HG02763 (cell line): ENCODE measurements at regions not wholly inside any gene's neighbourhood (a gene's known extent, or its start where the extent isn't known, plus 50 kb on each side); places are given as distances from the start of the nearest gene placed in this dataset.
"Not testable (repeated sequence)": the region's sequence is repeated elsewhere in the genome, so short reads cannot be mapped to it uniquely, and the experiment has no call there.

Source experiments
- ATAC-seq: cut with Tn5 transposase; IDR thresholded peaks from one replicate; pipeline ENCODE4 v1.9.1; 2021; ENCODE audit warnings: mild to moderate bottlenecking, moderate library complexity; ENCODE audit not compliant: unreplicated experiment

DNA sequence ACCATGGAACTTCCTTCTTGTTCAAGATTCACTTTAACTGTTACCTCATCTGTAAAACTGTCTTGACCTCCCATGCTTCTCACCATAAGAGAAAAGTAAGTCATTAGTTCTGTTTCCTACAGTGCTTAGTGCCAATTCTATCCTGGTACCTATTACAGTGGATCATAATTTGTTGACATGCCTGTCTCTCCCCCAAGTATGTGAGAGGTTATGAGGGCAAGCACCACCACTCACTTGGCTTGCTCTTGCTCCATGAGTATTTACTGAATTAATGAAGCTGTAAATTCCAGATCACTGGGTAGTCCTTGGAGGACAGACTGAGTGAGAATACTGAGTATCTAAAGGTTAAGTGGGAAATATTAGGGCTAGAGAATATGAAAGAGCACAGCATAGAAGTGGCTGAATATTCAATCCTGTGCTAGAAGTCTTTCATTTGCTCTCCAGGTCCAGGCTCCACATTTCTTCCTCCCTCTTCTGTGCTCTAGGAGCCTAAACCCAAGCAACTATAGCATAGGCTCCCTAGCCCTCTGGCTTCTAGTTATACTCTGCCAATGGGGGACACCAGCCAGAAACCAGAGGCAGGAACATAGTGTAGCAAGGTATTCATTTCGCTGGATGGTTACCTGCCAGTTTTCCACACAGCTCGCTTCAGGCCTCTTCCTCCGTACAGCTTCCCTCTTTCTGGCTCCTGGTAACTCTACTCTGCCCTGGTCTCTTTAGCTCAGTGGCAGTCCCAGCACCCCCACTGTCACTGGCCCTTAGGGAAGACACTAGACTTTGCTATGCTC, 118.2 kb upstream of the SLC5A12 start:
- ATAC-seq = no peak

DNA sequence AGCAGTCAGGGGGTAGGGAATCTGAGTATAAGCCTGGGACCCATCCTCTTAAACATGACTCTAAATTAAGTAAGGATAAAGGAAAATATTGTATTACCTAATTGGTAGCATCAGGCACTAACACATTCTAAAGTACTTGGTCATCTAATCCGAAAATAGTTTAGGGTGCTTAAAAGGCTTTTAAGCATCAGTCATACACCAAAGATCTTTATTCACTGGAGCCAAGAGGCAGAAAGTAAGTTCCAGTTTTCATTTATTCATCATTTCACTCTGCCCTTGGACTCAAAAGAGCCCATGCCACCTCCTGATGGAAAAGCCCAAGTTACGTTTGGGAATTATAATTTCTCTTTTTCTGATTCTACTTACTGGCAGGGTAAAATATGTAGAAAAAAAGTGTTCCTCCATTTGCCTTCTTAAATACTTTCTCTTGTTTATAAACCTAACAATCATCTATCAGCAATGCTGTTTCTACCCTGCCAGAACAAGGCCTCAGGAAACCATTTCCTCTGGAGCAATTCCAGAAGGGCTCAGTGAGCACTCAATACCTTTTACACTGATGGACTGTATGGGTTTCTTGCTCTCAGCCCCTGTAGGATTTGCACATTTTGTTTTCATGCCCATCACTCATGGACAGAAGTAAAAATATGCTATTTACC, 120.1 kb upstream of the SLC5A12 start:
- no peak for ATAC-seq

DNA sequence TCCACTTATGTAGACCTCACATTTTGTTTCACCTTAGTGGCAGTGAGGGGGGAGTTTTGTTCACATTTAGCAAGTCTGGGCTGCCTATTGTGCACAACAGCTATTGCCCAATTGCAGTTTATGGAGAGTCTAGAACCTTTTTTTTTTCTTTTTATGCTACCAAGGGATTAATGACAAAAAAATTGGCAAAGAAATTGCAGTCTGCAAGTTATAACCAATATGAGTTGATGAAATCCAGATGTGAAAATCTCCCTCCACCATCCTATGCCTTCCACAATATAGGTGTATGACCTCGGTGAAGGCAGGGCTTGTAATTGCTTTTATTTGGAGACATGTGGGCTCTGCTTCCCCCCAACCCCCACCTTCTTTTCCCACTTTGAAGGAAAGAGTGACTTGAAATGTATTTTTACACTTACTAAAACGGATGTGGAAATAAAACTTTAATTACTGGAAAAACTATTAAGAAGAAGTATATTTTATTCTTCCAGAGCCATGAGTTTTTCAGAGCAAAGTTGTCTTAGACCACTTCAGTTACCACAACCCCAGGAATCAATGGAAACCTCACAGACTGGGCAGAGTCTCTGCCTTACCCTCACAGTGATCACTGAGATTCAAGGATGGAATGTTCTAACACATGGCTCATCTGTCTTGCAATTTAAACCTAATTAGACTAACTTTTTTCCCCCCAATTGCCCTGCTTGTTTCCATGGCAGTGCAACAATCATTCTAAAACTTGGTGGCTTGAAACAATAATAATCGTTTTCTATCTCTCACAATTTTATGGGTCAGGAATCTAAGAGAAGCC, 120.8 kb upstream of the SLC5A12 start:
- ATAC-seq = no peak

DNA sequence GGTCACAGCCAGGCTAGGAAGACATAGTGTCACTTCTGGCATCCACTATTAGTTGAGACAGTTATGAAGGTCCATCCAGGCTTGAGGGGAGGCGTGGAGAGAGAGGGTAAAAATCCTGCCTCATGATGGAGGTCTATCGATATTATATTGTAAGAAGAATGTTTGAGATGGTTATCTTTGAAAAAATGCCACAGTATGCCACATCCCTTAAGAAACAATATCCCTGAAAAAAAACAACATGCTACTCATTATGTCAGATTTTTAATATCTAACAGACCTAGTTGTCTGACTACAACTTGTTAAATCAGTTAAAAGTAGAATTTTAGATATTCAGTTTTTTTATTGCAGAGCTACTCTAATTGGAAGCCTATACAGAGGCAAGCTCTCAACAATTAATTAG, 121.7 kb upstream of the SLC5A12 start:
- ATAC-seq = no peak

DNA sequence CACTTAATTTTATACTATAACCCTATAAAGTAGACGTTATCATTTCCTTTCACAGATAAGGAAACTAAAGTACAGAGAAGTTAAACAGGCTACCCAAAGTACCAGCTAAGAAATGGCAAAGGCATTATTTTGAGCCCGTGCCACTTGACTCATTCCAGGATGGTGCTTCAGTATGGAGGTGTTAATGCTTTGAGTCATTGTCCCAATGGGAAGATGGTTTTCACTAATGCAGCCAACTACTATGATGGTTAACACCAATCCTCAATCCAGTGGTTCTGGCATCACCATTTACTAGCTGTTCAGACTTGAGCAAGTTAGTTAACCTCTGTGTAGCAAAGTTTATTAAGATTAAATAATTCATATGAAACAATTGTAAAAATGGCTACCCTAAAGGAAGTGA, 123.1 kb upstream of the SLC5A12 start:
- no peak for ATAC-seq

DNA sequence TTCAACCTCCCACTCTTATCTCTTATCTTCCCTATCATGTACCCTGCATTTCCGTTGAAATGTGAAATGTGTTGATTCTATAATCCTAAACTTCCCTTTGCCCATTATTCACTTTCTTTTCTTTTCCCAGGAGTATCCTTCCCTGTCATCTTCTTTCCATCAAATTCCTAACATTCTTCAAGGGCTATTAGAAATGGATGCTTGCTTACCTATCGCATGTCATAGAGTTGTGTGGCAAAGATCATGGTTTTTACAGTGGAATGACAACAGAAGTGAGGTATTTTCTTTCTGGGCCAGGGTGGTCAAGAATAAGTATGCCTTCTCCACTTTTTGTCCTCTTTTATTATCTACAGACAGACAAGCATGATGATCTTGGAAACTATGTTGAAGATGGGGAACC, 124.4 kb upstream of the SLC5A12 start:
- ATAC-seq = no peak

DNA sequence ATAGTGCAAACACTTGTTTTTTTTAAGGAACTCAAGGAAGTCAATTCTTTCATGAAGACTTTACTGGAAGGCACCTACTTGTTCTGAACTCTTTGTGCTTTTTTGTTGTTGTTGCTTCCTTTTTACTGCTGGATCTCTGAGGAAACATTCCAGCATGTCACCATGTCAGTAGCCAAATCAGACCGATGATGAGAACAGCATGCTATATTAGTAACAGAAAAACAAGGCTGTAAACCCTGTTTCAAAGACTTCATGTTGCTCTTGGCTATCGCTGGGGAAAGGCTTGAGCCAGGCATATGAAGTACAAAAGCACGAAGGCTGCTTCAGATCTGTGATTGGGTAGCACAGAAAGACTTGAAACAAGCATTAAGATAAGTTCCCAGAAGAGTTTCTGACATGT, 125.6 kb upstream of the SLC5A12 start:
- no peak for ATAC-seq

DNA sequence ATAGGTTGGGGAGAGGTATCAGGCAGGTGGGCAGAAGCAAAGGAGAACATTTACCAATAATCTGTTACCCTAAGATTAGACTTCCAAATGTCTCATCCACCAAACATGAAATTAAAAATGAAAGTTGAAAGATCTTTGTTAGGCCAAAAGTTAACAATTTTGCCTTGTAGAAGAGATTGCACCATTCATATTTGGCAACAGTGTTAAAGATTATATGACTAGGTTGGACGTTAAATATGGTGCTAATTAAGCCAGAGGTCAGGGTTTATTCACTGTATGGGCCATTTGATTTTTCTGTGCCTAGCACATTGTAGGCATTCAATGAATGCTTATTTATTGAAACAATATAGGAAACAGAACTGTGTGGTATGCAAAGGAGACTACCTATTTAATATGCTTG, 126.1 kb upstream of the SLC5A12 start:
- no peak for ATAC-seq

DNA sequence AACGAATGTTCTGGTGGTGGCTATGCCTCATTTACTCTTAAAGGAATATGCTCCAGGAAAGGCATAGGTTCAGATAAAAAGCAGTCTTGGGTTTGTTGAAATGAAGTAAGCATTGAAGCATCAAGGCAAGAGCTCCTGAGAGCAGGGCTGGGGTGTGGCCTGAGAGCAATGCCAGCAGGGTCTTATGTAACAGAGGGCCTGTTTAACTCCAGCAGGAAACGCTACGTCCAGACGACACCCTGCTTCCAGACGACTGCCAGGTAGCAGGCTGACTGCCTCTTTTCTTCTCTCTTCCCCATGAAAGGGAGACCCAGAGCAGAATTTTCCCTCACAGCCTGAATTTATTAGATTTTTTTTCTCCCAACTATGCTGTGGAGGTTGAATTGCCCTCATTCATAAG, 127.2 kb upstream of the SLC5A12 start:
- no peak for ATAC-seq

DNA sequence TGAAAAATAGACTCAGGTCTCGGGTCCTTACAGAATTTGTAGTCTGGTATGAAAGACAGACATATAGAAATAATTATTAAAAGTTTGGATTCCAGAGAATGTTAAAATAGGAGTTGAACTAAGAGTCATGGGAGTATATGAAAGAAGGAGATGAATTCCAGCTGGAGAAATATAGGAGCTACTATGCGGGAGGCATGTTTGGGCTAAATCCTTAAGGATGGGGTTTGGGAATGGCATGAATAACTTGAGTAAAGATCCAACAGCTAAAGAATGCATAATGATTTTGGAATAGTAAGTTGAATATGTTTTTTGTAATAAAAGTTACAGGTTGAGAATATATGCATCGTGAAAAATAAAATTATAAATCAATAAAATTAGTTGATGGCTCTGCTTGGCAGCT, 129.4 kb upstream of the SLC5A12 start:
- no peak for ATAC-seq

DNA sequence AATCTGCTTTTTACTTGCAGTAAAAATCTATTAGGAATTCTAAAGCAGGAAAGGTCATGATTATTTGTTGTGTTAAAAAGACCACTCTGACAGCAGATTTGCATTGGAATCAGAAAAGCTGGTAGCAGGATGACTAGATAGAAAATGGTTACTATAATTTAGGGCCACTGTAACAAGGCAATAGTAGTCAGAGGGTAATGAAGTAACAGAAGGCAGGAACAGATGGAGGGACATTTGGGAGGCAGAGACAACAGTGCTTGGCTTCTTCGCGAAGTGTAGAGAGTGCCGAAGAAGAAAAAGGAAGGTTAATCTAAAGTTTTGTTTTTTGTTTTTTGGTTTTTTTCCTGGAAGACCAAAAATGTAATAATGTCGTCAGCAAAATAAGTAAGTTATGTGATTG, 129.8 kb upstream of the SLC5A12 start:
- no peak for ATAC-seq

DNA sequence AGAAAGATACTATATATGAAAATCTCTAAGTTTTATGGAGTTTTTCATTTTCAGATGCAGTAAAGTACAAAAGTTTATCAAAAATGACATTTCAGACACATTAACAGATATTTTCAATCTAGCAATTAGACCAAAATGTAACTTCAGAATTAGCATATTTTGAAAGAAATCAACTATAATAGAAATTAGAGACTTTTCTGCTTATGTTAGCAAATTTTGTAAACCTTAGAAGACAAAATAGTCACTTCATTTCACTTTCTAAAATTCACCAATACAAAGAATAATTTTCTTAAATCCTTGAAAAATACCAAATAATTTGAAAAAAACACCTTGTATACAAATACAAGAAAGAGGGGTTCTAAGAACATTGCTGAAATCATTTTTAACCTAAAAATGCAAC, 135.8 kb upstream of the FIBIN start:
- no peak for ATAC-seq

DNA sequence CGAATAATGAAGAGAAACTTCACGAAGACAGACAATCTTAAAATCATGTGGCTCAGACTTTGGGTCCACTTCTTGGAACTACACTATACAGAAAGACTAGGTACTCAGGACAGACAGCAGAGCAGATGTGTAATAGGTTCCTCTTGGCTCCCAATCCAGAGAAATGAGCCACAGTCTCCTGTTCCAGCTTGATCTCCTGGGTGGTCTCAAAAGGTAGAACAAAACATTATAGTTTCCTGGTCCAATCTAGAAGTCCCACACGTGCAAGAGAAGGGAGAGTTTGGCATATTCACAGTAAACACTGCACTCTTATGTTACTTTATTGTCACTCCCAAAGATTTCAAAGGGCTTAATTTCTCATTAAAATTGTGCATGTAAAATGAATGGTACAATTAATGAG, 134.5 kb upstream of the FIBIN start:
- ATAC-seq = no peak

DNA sequence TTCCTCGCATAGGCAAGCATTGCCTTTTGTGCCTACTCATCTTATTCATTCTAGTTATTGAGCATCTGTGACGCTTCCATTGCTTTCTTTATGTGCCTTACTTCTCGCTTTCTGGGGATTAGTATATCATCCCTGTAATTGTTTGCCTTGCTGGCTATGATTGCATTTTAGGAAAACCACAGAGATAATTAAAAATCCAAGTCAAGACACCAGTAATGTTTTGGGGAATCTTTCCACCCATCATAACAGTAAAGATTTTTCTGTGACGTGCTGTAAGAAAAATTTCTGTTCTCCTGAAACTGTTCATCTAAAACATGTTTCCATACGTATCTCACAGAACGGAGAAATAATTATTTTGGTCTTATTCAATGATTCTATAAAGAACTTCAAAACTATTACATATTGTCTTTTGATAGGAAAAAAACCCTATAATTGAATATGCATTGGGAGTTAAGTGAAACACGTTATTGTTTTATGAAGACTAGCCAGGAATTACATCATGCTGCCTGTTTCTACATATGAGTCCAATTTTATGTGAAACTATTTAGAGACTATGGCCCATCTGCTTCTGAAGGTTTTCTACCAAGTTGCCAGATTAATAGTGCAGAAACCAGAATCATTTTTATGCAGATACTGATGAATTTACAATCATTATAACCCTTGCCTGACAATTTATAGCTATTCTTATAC, 133.7 kb upstream of the FIBIN start:
- no peak for ATAC-seq

DNA sequence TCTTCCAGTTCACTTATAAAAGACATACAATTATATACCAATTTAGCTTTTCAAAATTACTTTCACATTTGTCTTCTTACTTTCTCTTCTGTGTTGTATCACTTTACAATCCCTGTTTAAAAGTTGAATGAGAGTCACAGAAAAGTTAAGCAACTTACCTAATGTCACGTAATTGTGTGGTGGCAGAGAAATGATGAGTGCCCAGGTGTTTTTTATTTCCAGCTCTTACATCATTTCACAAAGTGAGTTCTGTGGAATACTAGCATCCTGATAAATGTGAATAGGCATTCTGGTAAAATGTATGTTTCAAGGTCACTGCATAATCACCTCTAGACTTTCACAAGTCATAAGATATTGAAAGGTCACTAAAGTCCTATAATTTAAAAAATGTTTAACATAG, 133.0 kb upstream of the FIBIN start:
- no peak for ATAC-seq

DNA sequence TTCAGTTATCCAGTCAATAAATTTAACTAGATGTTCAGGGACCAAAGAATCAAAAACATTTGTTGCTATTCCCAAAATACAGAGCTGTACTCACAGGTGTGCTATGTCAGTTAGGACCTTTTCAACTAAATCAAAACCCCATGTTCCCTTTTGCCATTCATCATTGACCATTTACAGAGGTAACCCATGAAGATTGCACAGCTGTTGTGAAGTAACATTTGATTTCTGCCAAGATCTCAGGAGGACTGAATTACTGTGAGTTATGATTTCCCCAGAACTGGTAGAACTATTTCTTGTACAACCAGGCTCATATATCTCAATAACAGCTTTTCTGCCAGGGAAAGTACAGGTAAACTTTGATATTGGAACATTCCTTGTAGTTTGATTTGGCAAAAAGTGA, 131.1 kb upstream of the FIBIN start:
- ATAC-seq = no peak

DNA sequence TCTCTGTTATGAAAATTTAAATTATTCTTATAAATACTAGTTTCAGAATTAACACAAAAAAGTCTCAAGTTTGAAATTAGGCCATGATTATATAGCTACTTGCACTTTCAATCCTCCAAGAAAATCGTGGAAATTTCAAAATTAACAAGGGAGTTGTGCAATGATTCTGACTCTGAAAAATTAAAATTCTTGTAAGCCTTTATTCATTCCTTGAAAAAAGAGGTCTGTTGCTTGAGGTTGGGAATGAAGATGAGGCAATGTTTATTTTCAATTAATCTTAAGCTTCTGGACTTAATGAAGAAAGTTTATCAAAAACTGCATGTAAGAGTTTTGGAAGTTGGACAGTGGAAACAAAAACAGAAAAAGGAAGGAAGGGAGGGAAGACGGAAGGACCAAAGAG, 128.2 kb upstream of the FIBIN start:
- no peak for ATAC-seq

DNA sequence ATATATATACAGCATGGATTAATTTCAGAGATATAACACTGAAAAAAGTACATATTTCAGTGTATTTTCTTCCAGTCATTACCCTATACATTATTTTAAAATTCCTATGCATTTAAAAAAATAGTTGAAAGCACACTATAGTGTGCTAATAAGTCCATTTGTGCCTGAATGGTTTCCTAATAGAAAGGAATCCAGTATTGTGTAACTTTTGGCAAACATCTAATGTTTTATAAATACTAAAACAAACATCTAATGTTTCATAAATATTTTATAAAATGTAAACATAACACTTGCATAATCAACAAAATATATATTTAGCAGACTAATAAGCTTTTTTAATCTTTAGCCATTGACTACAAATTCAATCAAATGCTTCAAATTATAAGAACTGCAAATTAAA, 126.6 kb upstream of the FIBIN start:
- no peak for ATAC-seq

DNA sequence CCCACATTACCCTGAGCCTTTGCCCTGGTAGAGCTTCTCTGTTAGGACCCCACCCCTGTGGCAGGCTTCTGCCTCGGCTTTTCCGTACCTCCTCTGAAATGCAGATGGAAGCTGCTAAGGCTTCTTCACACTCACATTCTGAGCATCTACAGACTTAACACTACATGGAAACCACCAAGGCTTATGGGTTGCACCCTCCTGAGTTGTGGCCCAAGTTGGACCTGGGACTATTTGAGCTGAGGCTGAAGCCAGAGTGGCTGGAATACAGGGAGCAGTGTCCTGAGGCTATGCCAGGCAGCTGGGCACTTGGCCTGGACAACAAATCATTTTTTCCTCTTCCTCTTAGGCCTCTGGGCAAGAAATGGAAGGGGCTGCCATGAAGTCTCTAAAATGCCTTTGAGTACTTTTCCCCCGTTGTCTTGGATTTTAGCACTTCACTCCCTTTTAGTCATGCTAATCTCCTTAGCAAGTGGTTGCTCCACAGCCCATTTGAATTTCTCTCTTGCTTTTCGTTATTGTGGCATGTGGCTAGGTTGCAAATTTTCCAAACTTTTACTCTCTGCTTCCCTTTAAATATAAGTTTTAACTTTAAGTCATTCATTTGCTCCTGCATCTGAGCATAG, 114.8 kb upstream of the FIBIN start:
- no peak for ATAC-seq

DNA sequence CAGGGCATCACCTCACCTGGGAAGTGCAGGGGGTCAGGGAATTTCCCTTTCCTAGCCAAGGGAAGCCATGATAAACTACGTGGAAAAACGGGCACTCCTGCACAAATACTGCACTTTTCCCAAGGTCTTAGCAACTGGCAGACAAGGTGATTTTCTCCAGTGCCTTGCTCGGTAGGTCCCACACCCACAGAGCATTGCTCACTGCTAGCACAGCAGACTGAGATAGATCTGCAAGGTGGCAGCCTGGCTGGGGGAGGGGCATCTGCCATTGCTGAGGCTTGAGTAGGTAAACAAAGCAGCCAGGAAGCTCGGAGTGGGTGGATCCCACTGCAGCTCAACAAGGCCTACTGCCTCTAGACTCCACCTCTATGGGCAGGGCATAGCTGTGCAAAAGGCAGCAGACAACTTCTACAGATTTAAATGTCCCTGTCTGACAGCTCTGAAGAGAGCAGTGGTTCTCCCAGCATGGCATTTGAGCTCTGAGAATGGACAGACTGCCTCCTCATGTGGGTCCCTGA, 111.5 kb upstream of the FIBIN start:
- not testable (repeated sequence) for ATAC-seq

DNA sequence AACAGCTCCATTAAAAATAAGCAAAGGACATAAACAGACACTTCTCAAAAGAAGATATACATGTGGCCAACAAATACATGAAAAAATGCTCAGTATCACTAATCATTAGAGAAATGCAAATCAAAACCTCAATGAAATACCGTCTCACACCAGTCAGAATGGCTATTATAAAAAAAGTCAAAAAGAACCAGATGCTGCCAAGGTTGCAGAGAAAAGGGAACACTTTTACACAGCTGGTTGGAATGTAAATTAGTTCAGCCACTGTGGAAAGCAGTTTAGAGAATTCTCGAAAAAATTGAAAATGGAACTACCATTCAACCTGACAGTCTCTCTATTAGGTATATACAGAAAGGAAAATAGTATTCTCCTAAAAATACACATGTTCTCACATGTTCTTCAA, 102.4 kb upstream of the FIBIN start:
- no peak for ATAC-seq
